Mammary epithelial cell (primary cell): ENCODE measurements at regions not wholly inside any gene's neighbourhood (a gene's known extent, or its start where the extent isn't known, plus 50 kb on each side); places are given as distances from the start of the nearest gene placed in this dataset.

Source experiments
- CTCF ChIP-seq, 2 donors: IDR thresholded peaks in 1 of 2; conservative IDR thresholded peaks in 1 of 2; 2 replicates each; pipeline ENCODE4 v1.5.1; 2011 to 2012; ENCODE audit warnings: inconsistent platforms in 2 of 2, low read length in 2 of 2, mild to moderate bottlenecking in 2 of 2, control low read depth in 1 of 2, low read depth in 1 of 2; ENCODE audit not compliant: insufficient read depth in 1 of 2; ENCODE audit errors: extremely low read depth in 1 of 2
- EZH2 ChIP-seq: IDR thresholded peaks from 2 replicates; pipeline ENCODE4 v1.6.1; 2012; ENCODE audit warnings: low read length, inconsistent platforms, borderline replicate concordance

GRCh38 chr12:118512669-118513068 is 136.3 kb downstream of the SUDS3 start:
- no peak for TF ChIP-seq CTCF (conservative IDR thresholded peaks at IDR 0.05 in 1 of 2, IDR thresholded peaks at IDR 0.05 in 1 of 2; ENCODE audit: extremely low read depth in 1 of 2, insufficient read depth in 1 of 2, low read depth in 1 of 2, low read length in 2 of 2)
- TF ChIP-seq EZH2: no peak
